ENCODE measurements at regions not wholly inside any gene's neighbourhood (a gene's known extent, or its start where the extent isn't known, plus 50 kb on each side); places are given as distances from the start of the nearest gene placed in this dataset.
A peak's percentile ranks its signal among the peaks of the same experiment; 100 is the strongest.

GRCh38 chr3:177476495-177476894, 279.2 kb upstream of the TBL1XR1 start:
- no peak for DNase-seq (ENCODE audit: extremely low read depth, low read depth)
- TF ChIP-seq, protein P1, sequence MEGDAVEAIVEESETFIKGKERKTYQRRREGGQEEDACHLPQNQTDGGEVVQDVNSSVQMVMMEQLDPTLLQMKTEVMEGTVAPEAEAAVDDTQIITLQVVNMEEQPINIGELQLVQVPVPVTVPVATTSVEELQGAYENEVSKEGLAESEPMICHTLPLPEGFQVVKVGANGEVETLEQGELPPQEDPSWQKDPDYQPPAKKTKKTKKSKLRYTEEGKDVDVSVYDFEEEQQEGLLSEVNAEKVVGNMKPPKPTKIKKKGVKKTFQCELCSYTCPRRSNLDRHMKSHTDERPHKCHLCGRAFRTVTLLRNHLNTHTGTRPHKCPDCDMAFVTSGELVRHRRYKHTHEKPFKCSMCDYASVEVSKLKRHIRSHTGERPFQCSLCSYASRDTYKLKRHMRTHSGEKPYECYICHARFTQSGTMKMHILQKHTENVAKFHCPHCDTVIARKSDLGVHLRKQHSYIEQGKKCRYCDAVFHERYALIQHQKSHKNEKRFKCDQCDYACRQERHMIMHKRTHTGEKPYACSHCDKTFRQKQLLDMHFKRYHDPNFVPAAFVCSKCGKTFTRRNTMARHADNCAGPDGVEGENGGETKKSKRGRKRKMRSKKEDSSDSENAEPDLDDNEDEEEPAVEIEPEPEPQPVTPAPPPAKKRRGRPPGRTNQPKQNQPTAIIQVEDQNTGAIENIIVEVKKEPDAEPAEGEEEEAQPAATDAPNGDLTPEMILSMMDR (IDR thresholded peaks at IDR 0.05; ENCODE audit: low read depth, low read length, missing control alignments), result no peak
- no peak overlapping the region for H3K4me3 ChIP-seq (replicated peaks; ENCODE audit: low read depth, low read length)

DNA sequence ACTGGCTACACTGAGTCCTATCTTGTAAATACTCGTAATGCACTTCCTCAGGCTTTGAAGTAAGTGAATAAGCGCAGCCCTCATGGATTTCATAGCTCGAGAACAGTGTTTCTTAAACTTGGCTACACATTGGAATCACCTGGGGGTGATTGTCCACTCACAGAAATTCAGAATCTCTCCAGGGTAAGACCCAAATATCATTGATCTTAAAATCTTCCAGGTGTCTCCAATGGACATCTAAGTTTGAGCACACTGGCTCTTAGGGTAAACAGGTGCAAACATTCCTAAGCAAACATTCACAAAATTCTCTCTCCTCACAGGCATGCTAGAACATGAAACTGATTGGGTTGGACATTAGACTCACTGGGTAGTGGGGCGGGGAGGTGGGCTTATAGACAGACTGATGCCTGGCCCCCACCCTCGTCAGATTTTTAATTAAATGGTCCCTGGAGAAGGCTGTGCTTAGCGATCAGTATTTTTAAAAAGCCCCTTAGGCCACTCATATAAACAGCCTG, 279.7 kb upstream of the TBL1XR1 start:
- DNase-seq (ENCODE audit: extremely low read depth, low read depth), result no peak
- TF ChIP-seq, protein P1 (IDR thresholded peaks at IDR 0.05; ENCODE audit: low read depth, low read length, missing control alignments), result no peak
- no peak overlapping the region for H3K4me3 ChIP-seq (replicated peaks; ENCODE audit: low read depth, low read length)

GRCh38 chr3:177478170-177478867, 281.0 kb upstream of the TBL1XR1 start:
- H3K4me3 ChIP-seq (replicated peaks; ENCODE audit: low read depth, low read length), result no peak overlapping the region
- peak; percentile 89 for DNase-seq (ENCODE audit: extremely low read depth, low read depth)
- TF ChIP-seq, protein P1 (IDR thresholded peaks at IDR 0.05; ENCODE audit: low read depth, low read length, missing control alignments), result no peak

DNA sequence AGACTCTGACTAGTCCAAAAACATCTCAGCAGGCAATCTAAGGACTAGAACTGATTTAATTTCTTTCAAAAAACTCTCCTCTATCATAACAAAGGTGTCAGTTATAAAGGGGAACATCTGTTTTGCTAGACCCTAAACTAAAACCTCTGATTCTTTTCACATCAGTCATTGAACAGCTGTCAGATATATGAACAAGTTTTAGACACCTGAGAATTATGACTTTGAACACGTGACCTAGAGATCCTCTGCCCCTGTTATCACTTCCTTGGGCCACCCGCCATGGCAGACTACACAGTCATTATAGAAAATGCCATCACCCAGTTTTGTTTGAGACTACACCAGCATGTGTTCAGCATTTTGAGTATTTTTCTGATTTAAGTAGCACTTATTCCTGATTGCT, 282.3 kb upstream of the TBL1XR1 start:
- TF ChIP-seq, protein P1 (IDR thresholded peaks at IDR 0.05; ENCODE audit: low read depth, low read length, missing control alignments), result no peak
- no peak overlapping the region for H3K4me3 ChIP-seq (replicated peaks; ENCODE audit: low read depth, low read length)
- no peak for DNase-seq (ENCODE audit: extremely low read depth, low read depth)

DNA sequence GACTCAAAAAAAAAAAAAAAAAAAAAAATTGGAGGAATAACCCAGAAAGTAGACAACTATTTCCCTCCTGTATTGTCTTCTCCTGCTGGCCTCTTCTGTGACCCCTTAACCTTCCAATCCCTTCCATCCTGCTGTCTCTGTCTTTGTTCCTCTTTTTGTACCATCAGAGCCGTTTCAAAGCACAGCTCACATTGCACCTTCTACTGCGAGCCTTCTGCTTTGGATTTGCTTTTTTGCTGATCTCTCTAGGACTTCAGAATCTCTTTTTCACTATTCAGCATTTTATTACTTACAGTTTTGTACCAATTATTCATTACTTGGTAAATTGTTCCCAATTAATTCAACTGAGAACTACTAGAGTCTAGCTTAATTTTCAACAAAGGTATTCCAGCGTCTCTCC, 284.0 kb upstream of the TBL1XR1 start:
- DNase-seq (ENCODE audit: extremely low read depth, low read depth), result no peak
- H3K4me3 ChIP-seq (replicated peaks; ENCODE audit: low read depth, low read length), result no peak overlapping the region
- TF ChIP-seq, protein P1 (IDR thresholded peaks at IDR 0.05; ENCODE audit: low read depth, low read length, missing control alignments), result no peak

- TF ChIP-seq, protein P1 (IDR thresholded peaks at IDR 0.05; ENCODE audit: low read depth, low read length, missing control alignments), result no peak
- DNase-seq (ENCODE audit: extremely low read depth, low read depth), result no peak
- no peak overlapping the region for H3K4me3 ChIP-seq (replicated peaks; ENCODE audit: low read depth, low read length)
Measured at GRCh38 chr3:177482048-177482691, 284.9 kb upstream of the TBL1XR1 start.

All from HFF-Myc (cell line).